GM23338 (cell line): ENCODE measurements at regions not wholly inside any gene's neighbourhood (a gene's known extent, or its start where the extent isn't known, plus 50 kb on each side); places are given as distances from the start of the nearest gene placed in this dataset.
"Not testable (repeated sequence)": the region's sequence is repeated elsewhere in the genome, so short reads cannot be mapped to it uniquely, and the experiment has no call there.

ENCODE experiments used
- ATAC-seq: fragments of 200-7000 bp; cut with Tn5 transposase; 3 replicates; pipeline ENCODE4 v1.9.1; 2020
- DNase-seq: peaks from one replicate; pipeline ENCODE4 v3.0.0-alpha.2; 2015; ENCODE audit warnings: low spot score
- H2AFZ ChIP-seq: fragments of 200-600 bp; sonication (generic); 2 replicates; pipeline ENCODE4 v1.8.0; 2016; ENCODE audit warnings: antibody characterized with exemption, mild to moderate bottlenecking, moderate library complexity
- H3F3A ChIP-seq: fragments of 200-600 bp; sonication (generic); replicated peaks from 2 replicates; pipeline ENCODE4 v1.8.0; 2017; ENCODE audit warnings: antibody characterized with exemption, mixed run types, low read depth
- H3K27ac ChIP-seq: fragments of 200-600 bp; sonication (generic); 2 replicates; pipeline ENCODE4 v1.6.1; 2016; ENCODE audit warnings: low read depth
- H3K27me3 ChIP-seq: fragments of 200-600 bp; sonication (generic); 2 replicates; pipeline ENCODE4 v1.8.0; 2016; ENCODE audit warnings: mild to moderate bottlenecking, mixed run types, moderate library complexity; ENCODE audit not compliant: insufficient read depth
- H3K36me3 ChIP-seq: fragments of 200-600 bp; sonication (generic); 2 replicates; pipeline ENCODE4 v1.8.0; 2016; ENCODE audit warnings: mild to moderate bottlenecking; ENCODE audit not compliant: insufficient read depth
- H3K4me1 ChIP-seq: fragments of 200-600 bp; sonication (generic); 2 replicates; pipeline ENCODE4 v1.8.0; 2016; ENCODE audit warnings: mild to moderate bottlenecking, moderate library complexity; ENCODE audit not compliant: insufficient read depth
- H3K4me2 ChIP-seq: fragments of 200-600 bp; sonication (generic); 2 replicates; pipeline ENCODE4 v1.7.1; 2017; ENCODE audit warnings: mixed run types
- H3K4me3 ChIP-seq: fragments of 200-600 bp; sonication (generic); 2 replicates; pipeline ENCODE4 v1.6.1; 2016; ENCODE audit warnings: mixed run types
- H3K79me2 ChIP-seq: fragments of 200-600 bp; sonication (generic); replicated peaks from 2 replicates; pipeline ENCODE4 v1.8.0; 2017; ENCODE audit warnings: mild to moderate bottlenecking; ENCODE audit not compliant: insufficient read depth
- H3K9me2 ChIP-seq: fragments of 200-600 bp; sonication (generic); 2 replicates; pipeline ENCODE4 v1.8.0; 2017; ENCODE audit not compliant: insufficient read depth
- H4K20me1 ChIP-seq: fragments of 200-600 bp; sonication (generic); replicated peaks from 2 replicates; pipeline ENCODE4 v1.8.0; 2017; ENCODE audit warnings: mild to moderate bottlenecking; ENCODE audit not compliant: insufficient read depth
- H3K27ac Mint-ChIP-seq: 2 replicates; pipeline ENCODE4 v1.8.0; 2020; ENCODE audit warnings: inconsistent platforms, mild to moderate bottlenecking, moderate library complexity, mixed read lengths
- H3K27me3 Mint-ChIP-seq: 3 replicates; pipeline ENCODE4 v1.8.0; 2022; ENCODE audit warnings: low read depth, mild to moderate bottlenecking, moderate library complexity, mixed read lengths, inconsistent platforms; ENCODE audit not compliant: insufficient read depth, poor library complexity
- H3K36me3 Mint-ChIP-seq: 3 replicates; pipeline ENCODE4 v1.8.0; 2021; ENCODE audit warnings: low read depth, mild to moderate bottlenecking, inconsistent platforms, moderate library complexity, mixed read lengths
- H3K4me1 Mint-ChIP-seq: 3 replicates; pipeline ENCODE4 v1.8.0; 2020; ENCODE audit warnings: mild to moderate bottlenecking, inconsistent platforms, mixed read lengths
- H3K4me3 Mint-ChIP-seq: 3 replicates; pipeline ENCODE4 v1.8.0; 2021; ENCODE audit warnings: moderate library complexity, mild to moderate bottlenecking, inconsistent platforms, mixed read lengths
- H3K9me3 Mint-ChIP-seq: 3 replicates; pipeline ENCODE4 v1.8.0; 2020; ENCODE audit warnings: moderate library complexity, mild to moderate bottlenecking, inconsistent platforms, mixed read lengths
- CREB1 ChIP-seq: fragments of 250-450 bp; sonication (Bioruptor Pico); IDR thresholded peaks from 2 replicates; pipeline ENCODE4 v1.5.0; 2020; ENCODE audit warnings: low read depth, mild to moderate bottlenecking, moderate library complexity
- EZH2 ChIP-seq: fragments of 200-600 bp; sonication (generic); IDR thresholded peaks from one replicate; pipeline ENCODE4 v1.8.0; 2017; ENCODE audit warnings: antibody characterized with exemption, mild to moderate bottlenecking, low read depth; ENCODE audit not compliant: unreplicated experiment
- NANOG ChIP-seq: IDR thresholded peaks from 2 replicates; pipeline ENCODE4 v1.6.1; 2016; ENCODE audit warnings: antibody characterized with exemption, borderline replicate concordance
- POLR2AphosphoS5 ChIP-seq: IDR thresholded peaks from 2 replicates; pipeline ENCODE4 v1.6.1; 2016; ENCODE audit warnings: antibody characterized with exemption, low read depth
- ZNF114 ChIP-seq: fragments of 250-450 bp; sonication (Bioruptor Pico); IDR thresholded peaks from 2 replicates; pipeline ENCODE4 v1.5.0; 2020; ENCODE audit warnings: mild to moderate bottlenecking, moderate library complexity
- ZNF331 ChIP-seq: fragments of 250-450 bp; sonication (Bioruptor Pico); IDR thresholded peaks from 2 replicates; pipeline ENCODE4 v1.5.0; 2020; ENCODE audit warnings: low read depth, mild to moderate bottlenecking, moderate library complexity
- TF ChIP-seq, protein P1 (sequence below): fragments of 250-450 bp; sonication (Bioruptor Pico); IDR thresholded peaks from 2 replicates; pipeline ENCODE4 v1.5.0; 2020; ENCODE audit warnings: mild to moderate bottlenecking, moderate library complexity
- TF ChIP-seq, protein P2 (sequence below), 2 experiments: fragments of 200-600 bp in 1 of 2; sonication (generic) in 1 of 2; conservative IDR thresholded peaks; 2 replicates each; pipeline versions ENCODE4 v1.5.1 to v1.6.1; 2016 to 2017; ENCODE audit warnings: antibody characterized with exemption in 2 of 2, low read depth in 2 of 2, mild to moderate bottlenecking in 2 of 2, moderate library complexity in 1 of 2
- TF ChIP-seq, protein P3 (sequence below): IDR thresholded peaks from one replicate; pipeline ENCODE4 v1.6.1; 2018; ENCODE audit warnings: antibody characterized with exemption; ENCODE audit not compliant: unreplicated experiment

DNA sequence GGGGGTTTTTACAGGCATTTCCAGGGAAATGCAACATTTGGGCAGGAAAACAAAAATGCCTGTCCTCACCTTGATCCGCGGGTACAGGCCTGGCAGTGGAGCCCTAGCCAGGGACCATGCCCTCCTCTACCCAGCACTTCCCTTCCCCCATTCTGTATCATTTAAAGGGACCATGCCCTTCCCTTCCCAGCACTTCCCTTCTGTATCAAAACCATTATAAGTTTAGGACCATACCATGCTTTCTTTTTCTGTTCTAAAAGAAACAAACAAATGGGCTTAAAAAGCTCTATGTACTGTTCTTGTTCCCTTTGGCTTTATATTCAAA lies 166.9 kb upstream of the ZNF608 start (continued):
- TF ChIP-seq, protein P1, sequence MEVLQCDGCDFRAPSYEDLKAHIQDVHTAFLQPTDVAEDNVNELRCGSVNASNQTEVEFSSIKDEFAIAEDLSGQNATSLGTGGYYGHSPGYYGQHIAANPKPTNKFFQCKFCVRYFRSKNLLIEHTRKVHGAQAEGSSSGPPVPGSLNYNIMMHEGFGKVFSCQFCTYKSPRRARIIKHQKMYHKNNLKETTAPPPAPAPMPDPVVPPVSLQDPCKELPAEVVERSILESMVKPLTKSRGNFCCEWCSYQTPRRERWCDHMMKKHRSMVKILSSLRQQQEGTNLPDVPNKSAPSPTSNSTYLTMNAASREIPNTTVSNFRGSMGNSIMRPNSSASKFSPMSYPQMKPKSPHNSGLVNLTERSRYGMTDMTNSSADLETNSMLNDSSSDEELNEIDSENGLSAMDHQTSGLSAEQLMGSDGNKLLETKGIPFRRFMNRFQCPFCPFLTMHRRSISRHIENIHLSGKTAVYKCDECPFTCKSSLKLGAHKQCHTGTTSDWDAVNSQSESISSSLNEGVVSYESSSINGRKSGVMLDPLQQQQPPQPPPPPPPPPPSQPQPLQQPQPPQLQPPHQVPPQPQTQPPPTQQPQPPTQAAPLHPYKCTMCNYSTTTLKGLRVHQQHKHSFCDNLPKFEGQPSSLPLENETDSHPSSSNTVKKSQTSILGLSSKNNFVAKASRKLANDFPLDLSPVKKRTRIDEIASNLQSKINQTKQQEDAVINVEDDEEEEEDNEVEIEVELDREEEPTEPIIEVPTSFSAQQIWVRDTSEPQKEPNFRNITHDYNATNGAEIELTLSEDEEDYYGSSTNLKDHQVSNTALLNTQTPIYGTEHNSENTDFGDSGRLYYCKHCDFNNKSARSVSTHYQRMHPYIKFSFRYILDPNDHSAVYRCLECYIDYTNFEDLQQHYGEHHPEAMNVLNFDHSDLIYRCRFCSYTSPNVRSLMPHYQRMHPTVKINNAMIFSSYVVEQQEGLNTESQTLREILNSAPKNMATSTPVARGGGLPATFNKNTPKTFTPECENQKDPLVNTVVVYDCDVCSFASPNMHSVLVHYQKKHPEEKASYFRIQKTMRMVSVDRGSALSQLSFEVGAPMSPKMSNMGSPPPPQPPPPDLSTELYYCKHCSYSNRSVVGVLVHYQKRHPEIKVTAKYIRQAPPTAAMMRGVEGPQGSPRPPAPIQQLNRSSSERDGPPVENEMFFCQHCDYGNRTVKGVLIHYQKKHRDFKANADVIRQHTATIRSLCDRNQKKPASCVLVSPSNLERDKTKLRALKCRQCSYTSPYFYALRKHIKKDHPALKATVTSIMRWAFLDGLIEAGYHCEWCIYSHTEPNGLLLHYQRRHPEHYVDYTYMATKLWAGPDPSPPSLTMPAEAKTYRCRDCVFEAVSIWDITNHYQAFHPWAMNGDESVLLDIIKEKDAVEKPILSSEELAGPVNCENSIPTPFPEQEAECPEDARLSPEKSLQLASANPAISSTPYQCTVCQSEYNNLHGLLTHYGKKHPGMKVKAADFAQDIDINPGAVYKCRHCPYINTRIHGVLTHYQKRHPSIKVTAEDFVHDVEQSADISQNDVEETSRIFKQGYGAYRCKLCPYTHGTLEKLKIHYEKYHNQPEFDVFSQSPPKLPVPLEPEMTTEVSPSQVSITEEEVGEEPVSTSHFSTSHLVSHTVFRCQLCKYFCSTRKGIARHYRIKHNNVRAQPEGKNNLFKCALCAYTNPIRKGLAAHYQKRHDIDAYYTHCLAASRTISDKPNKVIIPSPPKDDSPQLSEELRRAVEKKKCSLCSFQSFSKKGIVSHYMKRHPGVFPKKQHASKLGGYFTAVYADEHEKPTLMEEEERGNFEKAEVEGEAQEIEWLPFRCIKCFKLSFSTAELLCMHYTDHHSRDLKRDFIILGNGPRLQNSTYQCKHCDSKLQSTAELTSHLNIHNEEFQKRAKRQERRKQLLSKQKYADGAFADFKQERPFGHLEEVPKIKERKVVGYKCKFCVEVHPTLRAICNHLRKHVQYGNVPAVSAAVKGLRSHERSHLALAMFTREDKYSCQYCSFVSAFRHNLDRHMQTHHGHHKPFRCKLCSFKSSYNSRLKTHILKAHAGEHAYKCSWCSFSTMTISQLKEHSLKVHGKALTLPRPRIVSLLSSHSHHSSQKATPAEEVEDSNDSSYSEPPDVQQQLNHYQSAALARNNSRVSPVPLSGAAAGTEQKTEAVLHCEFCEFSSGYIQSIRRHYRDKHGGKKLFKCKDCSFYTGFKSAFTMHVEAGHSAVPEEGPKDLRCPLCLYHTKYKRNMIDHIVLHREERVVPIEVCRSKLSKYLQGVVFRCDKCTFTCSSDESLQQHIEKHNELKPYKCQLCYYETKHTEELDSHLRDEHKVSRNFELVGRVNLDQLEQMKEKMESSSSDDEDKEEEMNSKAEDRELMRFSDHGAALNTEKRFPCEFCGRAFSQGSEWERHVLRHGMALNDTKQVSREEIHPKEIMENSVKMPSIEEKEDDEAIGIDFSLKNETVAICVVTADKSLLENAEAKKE (CRISPR knock-in tag) = no peak
- TF ChIP-seq NANOG = no peak
- TF ChIP-seq, protein P2, sequence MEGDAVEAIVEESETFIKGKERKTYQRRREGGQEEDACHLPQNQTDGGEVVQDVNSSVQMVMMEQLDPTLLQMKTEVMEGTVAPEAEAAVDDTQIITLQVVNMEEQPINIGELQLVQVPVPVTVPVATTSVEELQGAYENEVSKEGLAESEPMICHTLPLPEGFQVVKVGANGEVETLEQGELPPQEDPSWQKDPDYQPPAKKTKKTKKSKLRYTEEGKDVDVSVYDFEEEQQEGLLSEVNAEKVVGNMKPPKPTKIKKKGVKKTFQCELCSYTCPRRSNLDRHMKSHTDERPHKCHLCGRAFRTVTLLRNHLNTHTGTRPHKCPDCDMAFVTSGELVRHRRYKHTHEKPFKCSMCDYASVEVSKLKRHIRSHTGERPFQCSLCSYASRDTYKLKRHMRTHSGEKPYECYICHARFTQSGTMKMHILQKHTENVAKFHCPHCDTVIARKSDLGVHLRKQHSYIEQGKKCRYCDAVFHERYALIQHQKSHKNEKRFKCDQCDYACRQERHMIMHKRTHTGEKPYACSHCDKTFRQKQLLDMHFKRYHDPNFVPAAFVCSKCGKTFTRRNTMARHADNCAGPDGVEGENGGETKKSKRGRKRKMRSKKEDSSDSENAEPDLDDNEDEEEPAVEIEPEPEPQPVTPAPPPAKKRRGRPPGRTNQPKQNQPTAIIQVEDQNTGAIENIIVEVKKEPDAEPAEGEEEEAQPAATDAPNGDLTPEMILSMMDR (conservative IDR thresholded peaks at IDR 0.05; ENCODE audit: low read depth in 2 of 2) = no peak
- TF ChIP-seq ZNF331 = no peak
- TF ChIP-seq, protein P3, sequence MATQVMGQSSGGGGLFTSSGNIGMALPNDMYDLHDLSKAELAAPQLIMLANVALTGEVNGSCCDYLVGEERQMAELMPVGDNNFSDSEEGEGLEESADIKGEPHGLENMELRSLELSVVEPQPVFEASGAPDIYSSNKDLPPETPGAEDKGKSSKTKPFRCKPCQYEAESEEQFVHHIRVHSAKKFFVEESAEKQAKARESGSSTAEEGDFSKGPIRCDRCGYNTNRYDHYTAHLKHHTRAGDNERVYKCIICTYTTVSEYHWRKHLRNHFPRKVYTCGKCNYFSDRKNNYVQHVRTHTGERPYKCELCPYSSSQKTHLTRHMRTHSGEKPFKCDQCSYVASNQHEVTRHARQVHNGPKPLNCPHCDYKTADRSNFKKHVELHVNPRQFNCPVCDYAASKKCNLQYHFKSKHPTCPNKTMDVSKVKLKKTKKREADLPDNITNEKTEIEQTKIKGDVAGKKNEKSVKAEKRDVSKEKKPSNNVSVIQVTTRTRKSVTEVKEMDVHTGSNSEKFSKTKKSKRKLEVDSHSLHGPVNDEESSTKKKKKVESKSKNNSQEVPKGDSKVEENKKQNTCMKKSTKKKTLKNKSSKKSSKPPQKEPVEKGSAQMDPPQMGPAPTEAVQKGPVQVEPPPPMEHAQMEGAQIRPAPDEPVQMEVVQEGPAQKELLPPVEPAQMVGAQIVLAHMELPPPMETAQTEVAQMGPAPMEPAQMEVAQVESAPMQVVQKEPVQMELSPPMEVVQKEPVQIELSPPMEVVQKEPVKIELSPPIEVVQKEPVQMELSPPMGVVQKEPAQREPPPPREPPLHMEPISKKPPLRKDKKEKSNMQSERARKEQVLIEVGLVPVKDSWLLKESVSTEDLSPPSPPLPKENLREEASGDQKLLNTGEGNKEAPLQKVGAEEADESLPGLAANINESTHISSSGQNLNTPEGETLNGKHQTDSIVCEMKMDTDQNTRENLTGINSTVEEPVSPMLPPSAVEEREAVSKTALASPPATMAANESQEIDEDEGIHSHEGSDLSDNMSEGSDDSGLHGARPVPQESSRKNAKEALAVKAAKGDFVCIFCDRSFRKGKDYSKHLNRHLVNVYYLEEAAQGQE = no peak
- TF ChIP-seq CREB1 (CRISPR knock-in tag) = no peak
- no peak for TF ChIP-seq ZNF114 (CRISPR knock-in tag)
- TF ChIP-seq POLR2AphosphoS5 = no peak
- TF ChIP-seq EZH2 = no peak

DNA sequence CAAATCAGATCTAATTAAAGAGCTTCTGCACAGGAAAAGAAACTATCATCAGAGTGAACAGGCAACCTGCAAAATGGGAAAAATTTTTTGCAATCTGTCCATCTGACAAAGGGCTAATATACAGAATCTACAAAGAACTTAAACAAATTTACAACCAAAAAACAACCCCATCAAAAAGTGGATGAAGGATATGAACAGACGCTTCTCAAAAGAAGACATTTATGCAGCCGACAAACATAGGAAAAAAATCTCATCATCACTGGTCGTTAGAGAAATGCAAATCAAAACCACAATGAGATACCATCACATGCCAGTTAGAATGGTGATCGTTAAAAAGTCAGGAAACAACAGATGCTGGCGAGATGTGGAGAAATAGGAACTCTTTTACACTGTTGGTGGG lies 169.9 kb upstream of the ZNF608 start:
- not testable (repeated sequence) for H3K9me2 ChIP-seq, H3K27ac Mint-ChIP-seq, H4K20me1 ChIP-seq, H3K36me3 ChIP-seq, H2AFZ ChIP-seq, H3K36me3 Mint-ChIP-seq, H3K27me3 ChIP-seq, DNase-seq, H3K4me3 ChIP-seq, H3F3A ChIP-seq, ATAC-seq, H3K27me3 Mint-ChIP-seq, H3K4me3 Mint-ChIP-seq, H3K4me1 Mint-ChIP-seq, H3K4me2 ChIP-seq, H3K79me2 ChIP-seq, H3K9me3 Mint-ChIP-seq, H3K27ac ChIP-seq
- H3K4me1 ChIP-seq = peaks cover 31% of the 10 kb centered on the region
